C4-2B (cell line): ENCODE measurements at regions not wholly inside any gene's neighbourhood (a gene's known extent, or its start where the extent isn't known, plus 50 kb on each side); places are given as distances from the start of the nearest gene placed in this dataset.

Experiments used
- ZFX ChIP-seq: fragments of 450-650 bp; IDR thresholded peaks from 2 replicates; pipeline ENCODE4 v1.6.1; 2017
- TF ChIP-seq, protein P1 (sequence below): fragments of 450-650 bp; conservative IDR thresholded peaks from 2 replicates; pipeline ENCODE4 v1.5.1; 2017; ENCODE audit warnings: mild to moderate bottlenecking

DNA sequence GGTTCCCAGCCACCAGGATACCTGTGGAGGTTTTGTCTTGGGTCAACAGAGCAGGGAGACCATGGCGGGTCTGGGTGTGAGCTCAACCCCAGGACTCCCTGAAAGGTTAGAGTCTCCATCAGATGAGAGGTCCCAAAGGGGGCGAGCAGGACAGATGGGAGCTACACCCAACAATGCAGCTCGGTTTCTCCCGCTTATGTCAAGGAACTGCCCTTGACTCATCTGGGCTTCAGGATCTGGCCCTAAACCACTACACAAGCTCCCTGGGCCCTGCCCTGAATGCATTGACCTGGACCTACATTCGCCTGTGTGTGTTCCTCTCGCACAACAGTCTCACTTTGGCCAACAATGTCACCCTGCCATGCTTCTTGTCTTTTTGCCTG, 57.6 kb upstream of the SYNDIG1 start:
- TF ChIP-seq, protein P1, sequence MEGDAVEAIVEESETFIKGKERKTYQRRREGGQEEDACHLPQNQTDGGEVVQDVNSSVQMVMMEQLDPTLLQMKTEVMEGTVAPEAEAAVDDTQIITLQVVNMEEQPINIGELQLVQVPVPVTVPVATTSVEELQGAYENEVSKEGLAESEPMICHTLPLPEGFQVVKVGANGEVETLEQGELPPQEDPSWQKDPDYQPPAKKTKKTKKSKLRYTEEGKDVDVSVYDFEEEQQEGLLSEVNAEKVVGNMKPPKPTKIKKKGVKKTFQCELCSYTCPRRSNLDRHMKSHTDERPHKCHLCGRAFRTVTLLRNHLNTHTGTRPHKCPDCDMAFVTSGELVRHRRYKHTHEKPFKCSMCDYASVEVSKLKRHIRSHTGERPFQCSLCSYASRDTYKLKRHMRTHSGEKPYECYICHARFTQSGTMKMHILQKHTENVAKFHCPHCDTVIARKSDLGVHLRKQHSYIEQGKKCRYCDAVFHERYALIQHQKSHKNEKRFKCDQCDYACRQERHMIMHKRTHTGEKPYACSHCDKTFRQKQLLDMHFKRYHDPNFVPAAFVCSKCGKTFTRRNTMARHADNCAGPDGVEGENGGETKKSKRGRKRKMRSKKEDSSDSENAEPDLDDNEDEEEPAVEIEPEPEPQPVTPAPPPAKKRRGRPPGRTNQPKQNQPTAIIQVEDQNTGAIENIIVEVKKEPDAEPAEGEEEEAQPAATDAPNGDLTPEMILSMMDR: no peak
- TF ChIP-seq ZFX: no peak
